ENCODE measurements at regions not wholly inside any gene's neighbourhood (a gene's known extent, or its start where the extent isn't known, plus 50 kb on each side); places are given as distances from the start of the nearest gene placed in this dataset.

DNA sequence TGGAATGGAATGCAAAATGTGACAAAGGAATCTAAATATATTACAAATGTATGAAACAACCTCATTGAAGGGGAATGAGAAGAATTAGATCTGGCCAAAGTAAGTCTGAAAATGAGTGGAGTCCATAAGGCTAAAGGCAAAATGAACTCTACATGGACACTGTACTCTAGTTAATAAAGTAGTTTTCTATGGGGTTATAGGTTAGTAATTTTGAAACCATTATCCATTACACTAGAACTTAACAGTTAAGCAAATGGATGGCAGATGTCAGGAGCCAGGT is 222.1 kb downstream of the NUAK1 start:
- TF ChIP-seq GATA2 (IDR thresholded peaks at IDR 0.05; ENCODE audit: low read depth, low read length), result no peak
- no peak for TF ChIP-seq GATA3 (IDR thresholded peaks at IDR 0.05; ENCODE audit: low read depth, low read length)

Data from SH-SY5Y (cell line).